OCI-LY7 (cell line): ENCODE measurements at regions not wholly inside any gene's neighbourhood (a gene's known extent, or its start where the extent isn't known, plus 50 kb on each side); places are given as distances from the start of the nearest gene placed in this dataset.

Experiments
- BruUV-seq: library from RNA; stranded (reverse); fragments of 400-500 nt; replicated peaks from 2 replicates; lab custom pipeline; 2021; lab: Mats Ljungman, UMichigan
- CTCF ChIA-PET: fragments of 300-600 bp; sonication (Branson Sonifier 250); formaldehyde crosslinking; loops from one replicate; lab custom pipeline; 2022; ENCODE audit warnings: antibody characterized with exemption; ENCODE audit not compliant: unreplicated experiment; lab: Charles Lee
- POLR2A ChIA-PET: fragments of 300-600 bp; sonication (Branson Sonifier 250); formaldehyde crosslinking; loops from one replicate; lab custom pipeline; 2022; ENCODE audit warnings: antibody characterized with exemption; lab: Charles Lee
- DNase-seq: peaks from one replicate; pipeline ENCODE4 v3.0.0-alpha.2; 2015; ENCODE audit warnings: low spot score
- H2AFZ ChIP-seq: fragments of 200-600 bp; sonication (generic), shearing (Covaris generic); 2 replicates; pipeline ENCODE4 v1.6.1; 2014; ENCODE audit warnings: mild to moderate bottlenecking, antibody characterized with exemption, low read length, moderate library complexity
- H3K27ac ChIP-seq: fragments of 200-600 bp; sonication (generic); 2 replicates; pipeline ENCODE4 v1.5.1; 2014; ENCODE audit warnings: mixed run types, low read depth, mild to moderate bottlenecking, moderate library complexity, low read length, inconsistent platforms; ENCODE audit not compliant: poor library complexity, severe bottlenecking
- H3K36me3 ChIP-seq: fragments of 200-600 bp; sonication (generic); 2 replicates; pipeline ENCODE4 v1.6.1; 2014; ENCODE audit warnings: mild to moderate bottlenecking, antibody characterized with exemption, low read length, moderate library complexity, mixed read lengths; ENCODE audit not compliant: insufficient read depth
- H3K4me1 ChIP-seq: fragments of 200-600 bp; sonication (generic); 2 replicates; pipeline ENCODE4 v1.5.1; 2014; ENCODE audit warnings: mild to moderate bottlenecking, low read length; ENCODE audit not compliant: insufficient read depth, poor library complexity, severe bottlenecking
- H3K4me2 ChIP-seq: fragments of 200-600 bp; sonication (generic); 2 replicates; pipeline ENCODE4 v1.6.1; 2014; ENCODE audit warnings: mild to moderate bottlenecking, low read length
- H3K4me3 ChIP-seq: fragments of 200-600 bp; sonication (generic); 2 replicates; pipeline ENCODE4 v1.5.1; 2014; ENCODE audit warnings: mild to moderate bottlenecking, low read depth, low read length; ENCODE audit not compliant: poor library complexity, severe bottlenecking
- H3K79me2 ChIP-seq: fragments of 200-600 bp; sonication (generic); 2 replicates; pipeline ENCODE4 v1.6.1; 2016; ENCODE audit warnings: low read depth, mild to moderate bottlenecking, low read length, moderate library complexity, mixed read lengths; ENCODE audit not compliant: insufficient read depth
- H3K9me2 ChIP-seq: fragments of 200-600 bp; sonication (generic); 2 replicates; pipeline ENCODE4 v1.6.1; 2016; ENCODE audit warnings: mild to moderate bottlenecking, low read length, mixed read lengths; ENCODE audit not compliant: insufficient read depth
- H3K9me3 ChIP-seq: fragments of 200-600 bp; sonication (generic); 2 replicates; pipeline ENCODE4 v1.6.1; 2014; ENCODE audit warnings: mild to moderate bottlenecking, mixed run types, low read length, mixed read lengths
- H4K20me1 ChIP-seq: fragments of 200-600 bp; sonication (generic); 2 replicates; pipeline ENCODE4 v1.6.1; 2014; ENCODE audit warnings: mild to moderate bottlenecking, antibody characterized with exemption, low read length, moderate library complexity, mixed read lengths; ENCODE audit not compliant: insufficient read depth
- CTCF ChIP-seq: fragments of 200-600 bp; sonication (generic); conservative IDR thresholded peaks from 2 replicates; pipeline ENCODE4 v1.5.1; 2014; ENCODE audit warnings: mild to moderate bottlenecking, antibody characterized with exemption, low read length, moderate library complexity, mixed read lengths
- EZH2phosphoT487 ChIP-seq: fragments of 200-600 bp; sonication (generic); IDR thresholded peaks from 2 replicates; pipeline ENCODE4 v1.6.1; 2018; ENCODE audit warnings: low read depth, borderline replicate concordance, mild to moderate bottlenecking, mixed run types, antibody characterized with exemption, low read length, moderate library complexity, mixed read lengths
- intact Hi-C: fragments of 100-400 bp; cut with micrococcal nuclease; formaldehyde crosslinking; loops from one replicate; pipeline ENCODE4 v1.10.0; 2022; ENCODE audit not compliant: unreplicated experiment

GRCh38 chr7:19623676-19624075 lies 85.2 kb downstream of the POLR1F start:
- TF ChIP-seq CTCF = no peak
- no peak for TF ChIP-seq EZH2phosphoT487
- no TSS peak for BruUV-seq
- Histone ChIP-seq H3K4me2 (no peak overlapping the region), H3K79me2 (no peaks in the 10 kb centered on the region), H3K4me3 (no peak overlapping the region), H3K27ac (no peak overlapping the region), H2AFZ (no peak overlapping the region), H4K20me1 (no peaks in the 10 kb centered on the region), H3K36me3 (no peaks in the 10 kb centered on the region), H3K9me2 (no peaks in the 10 kb centered on the region), H3K4me1 (no peaks in the 10 kb centered on the region), H3K9me3 (no peaks in the 10 kb centered on the region)
- ChIA-PET POLR2A (no interaction called here), CTCF (no interaction called here)
- DNase-seq = no peak
- intact Hi-C loops = no loop called here

DNA sequence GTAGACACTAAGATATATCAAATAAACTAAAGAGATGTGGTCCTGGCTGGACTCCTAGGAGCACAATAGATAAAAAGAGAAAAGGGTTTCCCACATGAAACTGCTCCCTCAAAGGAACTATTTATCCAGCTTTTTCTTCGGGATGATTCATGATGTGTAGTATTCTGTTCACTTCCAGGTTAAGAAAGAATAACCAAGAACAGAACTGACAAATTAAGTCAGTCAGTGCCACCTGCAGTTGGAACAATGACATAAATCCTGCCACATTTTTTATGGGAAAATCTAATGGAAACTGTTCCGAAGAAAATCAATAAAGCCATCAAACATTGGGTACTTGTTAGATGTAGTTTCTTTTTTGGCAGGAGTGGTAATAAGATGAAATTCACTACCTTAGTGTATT lies 87.1 kb downstream of the POLR1F start:
- Histone ChIP-seq H3K9me2 (no peaks in the 10 kb centered on the region), H3K36me3 (no peaks in the 10 kb centered on the region), H3K79me2 (no peaks in the 10 kb centered on the region), H3K9me3 (no peaks in the 10 kb centered on the region), H3K27ac (no peak overlapping the region), H3K4me3 (no peak overlapping the region), H2AFZ (no peak overlapping the region), H3K4me1 (no peaks in the 10 kb centered on the region), H3K4me2 (no peak overlapping the region), H4K20me1 (no peaks in the 10 kb centered on the region)
- TF ChIP-seq EZH2phosphoT487 = no peak
- TF ChIP-seq CTCF = no peak
- ChIA-PET POLR2A (no interaction called here), CTCF (no interaction called here)
- no peak for DNase-seq
- BruUV-seq = no TSS peak
- intact Hi-C loops = no loop called here

GRCh38 chr7:19620470-19620869 lies 88.4 kb downstream of the POLR1F start:
- Histone ChIP-seq H3K36me3 (no peaks in the 10 kb centered on the region), H3K4me1 (no peaks in the 10 kb centered on the region), H3K27ac (no peak overlapping the region), H3K9me3 (no peaks in the 10 kb centered on the region), H2AFZ (no peak overlapping the region), H3K9me2 (no peaks in the 10 kb centered on the region), H3K4me2 (no peak overlapping the region), H4K20me1 (no peaks in the 10 kb centered on the region), H3K4me3 (no peak overlapping the region), H3K79me2 (no peaks in the 10 kb centered on the region)
- intact Hi-C loops = no loop called here
- BruUV-seq = no TSS peak
- POLR2A ChIA-PET = no interaction called here
- TF ChIP-seq CTCF = no peak
- no peak for TF ChIP-seq EZH2phosphoT487
- no peak for DNase-seq
- CTCF ChIA-PET = no interaction called here
